Bronchial epithelial cell (primary cell): ENCODE measurements at regions not wholly inside any gene's neighbourhood (a gene's known extent, or its start where the extent isn't known, plus 50 kb on each side); places are given as distances from the start of the nearest gene placed in this dataset.

ENCODE experiments used
- DNase-seq: peaks from one replicate; pipeline ENCODE4 v3.0.0-alpha.2; 2010; ENCODE audit warnings: low read depth
- FAIRE-seq: peaks from 2 replicates; lab custom pipeline; 2011; peaks lifted over from hg19 to GRCh38; lab: Jason Lieb, UNC
- H3K27me3 ChIP-seq: 2 replicates; pipeline ENCODE4 v1.5.1; 2011; ENCODE audit warnings: low read length; ENCODE audit not compliant: control insufficient read depth, insufficient read depth
- H3K36me3 ChIP-seq: 2 replicates; pipeline ENCODE4 v1.5.1; 2011; ENCODE audit warnings: low read length; ENCODE audit not compliant: control insufficient read depth, insufficient read depth
- H3K4me3 ChIP-seq: 2 replicates; pipeline ENCODE4 v1.5.1; 2011; ENCODE audit warnings: mild to moderate bottlenecking, low read depth, low read length, control low read depth
- CTCF ChIP-seq: IDR thresholded peaks from 2 replicates; pipeline ENCODE4 v1.5.1; 2011; ENCODE audit warnings: mild to moderate bottlenecking, moderate library complexity, low read length, control low read depth, inconsistent platforms; ENCODE audit not compliant: insufficient read depth, severe bottlenecking

- TF ChIP-seq CTCF, result no peak
- DNase-seq, result peak; percentile 69
- no peak overlapping the region for H3K4me3 ChIP-seq
- FAIRE-seq, result no peak
- H3K27me3 ChIP-seq, result no peaks in the 10 kb centered on the region
- no peaks in the 10 kb centered on the region for H3K36me3 ChIP-seq
Measured at GRCh38 chr5:145540375-145540774, 294.8 kb downstream of the PRELID2 start.

- Histone ChIP-seq H3K4me3 (no peak overlapping the region), H3K36me3 (no peaks in the 10 kb centered on the region), H3K27me3 (no peaks in the 10 kb centered on the region)
- no peak for TF ChIP-seq CTCF
- FAIRE-seq, result no peak
- no peak for DNase-seq
Measured at GRCh38 chr5:145539201-145539600, 295.9 kb downstream of the PRELID2 start.

- FAIRE-seq (no peak), DNase-seq (no peak)
- TF ChIP-seq CTCF, result no peak
- H3K27me3 ChIP-seq, result no peaks in the 10 kb centered on the region
- H3K36me3 ChIP-seq, result no peaks in the 10 kb centered on the region
- H3K4me3 ChIP-seq, result no peak overlapping the region
Measured at GRCh38 chr5:145536133-145536532, 299.0 kb downstream of the PRELID2 start.

- H3K4me3 ChIP-seq, result no peak overlapping the region
- H3K27me3 ChIP-seq, result no peaks in the 10 kb centered on the region
- no peak for TF ChIP-seq CTCF
- peak; percentile 94 for DNase-seq
- H3K36me3 ChIP-seq, result no peaks in the 10 kb centered on the region
- no peak for FAIRE-seq
Measured at GRCh38 chr5:145531038-145531734, 304.0 kb downstream of the PRELID2 start.

- FAIRE-seq (no peak), DNase-seq (no peak)
- Histone ChIP-seq H3K4me3 (no peak overlapping the region), H3K27me3 (no peaks in the 10 kb centered on the region), H3K36me3 (no peaks in the 10 kb centered on the region)
- TF ChIP-seq CTCF, result no peak
Measured at GRCh38 chr5:145521523-145521922, 313.6 kb downstream of the PRELID2 start.

- no peak for TF ChIP-seq CTCF
- H3K4me3 ChIP-seq, result no peak overlapping the region
- DNase-seq (peak; percentile 59), FAIRE-seq (no peak)
- no peaks in the 10 kb centered on the region for H3K27me3 ChIP-seq
- no peaks in the 10 kb centered on the region for H3K36me3 ChIP-seq
Measured at GRCh38 chr5:145521066-145521465, 314.1 kb downstream of the PRELID2 start.
